ENCODE measurements at regions not wholly inside any gene's neighbourhood (a gene's known extent, or its start where the extent isn't known, plus 50 kb on each side); places are given as distances from the start of the nearest gene placed in this dataset.

- TF ChIP-seq CTCF (IDR thresholded peaks at IDR 0.05): no peak
- TF ChIP-seq POLR2A (IDR thresholded peaks at IDR 0.05): no peak
Observed at GRCh38 chr5:118314931-118315330, 673.4 kb downstream of the DTWD2 start.
